SU-DHL-6 (cell line): ENCODE measurements at regions not wholly inside any gene's neighbourhood (a gene's known extent, or its start where the extent isn't known, plus 50 kb on each side); places are given as distances from the start of the nearest gene placed in this dataset.

Experiments
- EZH2phosphoT487 ChIP-seq: fragments of 200-600 bp; sonication (generic), shearing (Covaris generic); conservative IDR thresholded peaks from 2 replicates; pipeline ENCODE4 v1.6.1; 2018; ENCODE audit warnings: mild to moderate bottlenecking, antibody characterized with exemption, low read length, moderate library complexity, mixed read lengths
- TF ChIP-seq, protein P1 (sequence below): fragments of 200-600 bp; sonication (generic); IDR thresholded peaks from one replicate; pipeline ENCODE4 v1.5.1; 2017; ENCODE audit warnings: antibody characterized with exemption, mild to moderate bottlenecking, low read length, moderate library complexity; ENCODE audit not compliant: insufficient read depth, poor library complexity, severe bottlenecking

DNA sequence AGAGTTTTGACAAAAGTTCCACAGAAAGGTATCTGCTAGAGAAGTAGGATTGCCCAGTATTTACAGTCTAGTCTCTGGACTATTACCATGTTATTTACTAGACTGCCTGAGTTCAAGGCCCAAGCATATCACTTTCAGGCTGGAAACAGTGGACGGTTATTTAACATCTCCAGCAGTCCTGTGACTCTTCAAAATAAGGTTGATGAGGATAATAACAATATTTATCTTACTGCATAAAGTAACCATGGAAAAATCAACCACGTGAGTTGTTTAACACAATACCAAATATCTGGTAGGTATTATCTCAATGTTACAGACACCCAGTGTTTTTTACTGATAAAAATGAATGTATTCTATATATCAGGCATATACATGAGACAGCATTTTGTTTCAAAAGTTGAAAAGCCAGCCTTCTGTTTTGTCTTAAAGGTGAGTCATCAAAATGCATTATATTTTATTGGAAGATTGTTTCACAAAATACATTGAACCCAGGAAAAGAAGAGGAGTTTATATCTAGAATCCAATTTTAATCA, 535.8 kb downstream of the TBL1XR1 start:
- TF ChIP-seq, protein P1, sequence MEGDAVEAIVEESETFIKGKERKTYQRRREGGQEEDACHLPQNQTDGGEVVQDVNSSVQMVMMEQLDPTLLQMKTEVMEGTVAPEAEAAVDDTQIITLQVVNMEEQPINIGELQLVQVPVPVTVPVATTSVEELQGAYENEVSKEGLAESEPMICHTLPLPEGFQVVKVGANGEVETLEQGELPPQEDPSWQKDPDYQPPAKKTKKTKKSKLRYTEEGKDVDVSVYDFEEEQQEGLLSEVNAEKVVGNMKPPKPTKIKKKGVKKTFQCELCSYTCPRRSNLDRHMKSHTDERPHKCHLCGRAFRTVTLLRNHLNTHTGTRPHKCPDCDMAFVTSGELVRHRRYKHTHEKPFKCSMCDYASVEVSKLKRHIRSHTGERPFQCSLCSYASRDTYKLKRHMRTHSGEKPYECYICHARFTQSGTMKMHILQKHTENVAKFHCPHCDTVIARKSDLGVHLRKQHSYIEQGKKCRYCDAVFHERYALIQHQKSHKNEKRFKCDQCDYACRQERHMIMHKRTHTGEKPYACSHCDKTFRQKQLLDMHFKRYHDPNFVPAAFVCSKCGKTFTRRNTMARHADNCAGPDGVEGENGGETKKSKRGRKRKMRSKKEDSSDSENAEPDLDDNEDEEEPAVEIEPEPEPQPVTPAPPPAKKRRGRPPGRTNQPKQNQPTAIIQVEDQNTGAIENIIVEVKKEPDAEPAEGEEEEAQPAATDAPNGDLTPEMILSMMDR, result no peak
- TF ChIP-seq EZH2phosphoT487, result no peak
